ENCODE measurements at regions not wholly inside any gene's neighbourhood (a gene's known extent, or its start where the extent isn't known, plus 50 kb on each side); places are given as distances from the start of the nearest gene placed in this dataset.
"Not testable (repeated sequence)": the region's sequence is repeated elsewhere in the genome, so short reads cannot be mapped to it uniquely, and the experiment has no call there.

DNA sequence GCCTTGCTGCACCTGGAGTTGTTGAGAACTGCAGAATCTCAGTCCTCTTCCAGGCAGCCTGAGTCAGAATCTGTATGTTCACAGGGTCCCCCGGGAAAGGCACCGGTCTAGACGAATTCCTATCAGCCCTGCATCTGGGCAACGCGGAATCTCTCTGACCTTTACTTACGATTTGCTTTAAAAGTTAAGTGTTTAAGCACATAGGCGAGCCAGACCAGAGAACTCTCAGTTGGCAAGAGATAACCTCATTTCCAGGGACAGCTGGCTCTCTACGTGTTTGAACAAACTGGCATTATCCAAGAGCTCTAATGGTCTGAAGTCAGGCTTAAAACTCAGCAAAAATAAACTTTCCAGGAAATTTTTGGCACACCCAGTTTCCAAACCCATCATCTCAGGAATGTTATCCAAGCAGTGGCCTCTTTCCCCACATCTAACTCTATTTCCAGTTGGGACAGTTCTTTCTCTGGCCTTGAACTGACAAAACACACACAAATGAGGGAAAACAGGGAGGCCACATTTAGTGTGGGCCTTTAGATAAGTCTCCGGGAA is 53.4 kb downstream of the HES1 start:
- no peak for DNase-seq

DNA sequence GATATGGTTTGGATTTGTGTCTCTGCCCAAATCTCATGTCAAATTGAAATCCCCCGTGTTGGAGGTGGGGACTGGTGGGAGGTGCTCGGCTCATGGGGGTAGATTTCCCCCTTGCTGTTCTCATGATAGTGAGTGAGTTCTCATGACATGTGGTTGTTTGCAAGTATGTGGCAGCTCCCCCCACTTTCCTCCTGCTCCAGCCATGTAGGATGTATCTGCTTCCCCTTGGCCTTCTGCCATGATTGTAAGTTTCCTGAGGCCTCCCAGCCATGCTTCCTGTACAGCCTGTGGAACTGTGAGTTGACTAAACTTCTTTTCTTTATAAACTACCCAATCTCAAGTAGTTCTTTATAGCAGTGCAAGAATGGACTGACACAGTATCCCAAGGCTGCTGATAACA is 55.9 kb downstream of the HES1 start:
- not testable (repeated sequence) for DNase-seq

DNA sequence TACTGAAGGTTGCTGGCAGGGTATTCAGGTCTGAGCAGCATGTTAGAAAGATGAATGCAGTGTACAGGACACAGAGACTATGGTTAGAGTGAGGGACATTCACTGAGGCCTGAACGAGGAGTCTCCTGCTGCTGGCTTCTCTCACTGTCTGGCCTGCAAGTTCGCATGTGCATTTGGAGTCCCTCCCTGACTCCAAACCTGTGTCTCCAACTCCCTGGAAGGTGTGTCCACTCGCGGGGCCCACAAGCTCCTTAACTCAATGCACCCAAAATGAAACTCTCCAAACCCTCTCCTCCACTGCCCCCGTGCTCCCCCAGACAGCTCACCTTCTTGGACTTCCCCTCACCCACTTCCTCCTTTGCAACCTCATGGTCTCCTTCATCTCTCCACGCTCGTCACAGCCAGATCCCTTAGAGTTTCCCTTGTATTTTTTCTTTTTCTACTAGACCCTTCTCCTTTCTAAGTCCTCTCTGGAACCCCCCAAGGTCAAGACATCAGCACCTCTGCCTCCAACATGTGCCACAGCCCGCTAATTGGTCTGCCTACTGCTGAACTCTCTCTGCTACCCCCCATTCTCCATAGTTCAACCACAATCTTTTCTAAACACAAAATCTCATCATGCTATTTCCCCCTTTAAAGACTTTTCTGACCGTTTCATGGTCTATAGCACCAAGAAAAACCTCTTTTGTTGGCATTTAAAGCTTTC is 58.3 kb downstream of the HES1 start:
- DNase-seq = no peak

DNA sequence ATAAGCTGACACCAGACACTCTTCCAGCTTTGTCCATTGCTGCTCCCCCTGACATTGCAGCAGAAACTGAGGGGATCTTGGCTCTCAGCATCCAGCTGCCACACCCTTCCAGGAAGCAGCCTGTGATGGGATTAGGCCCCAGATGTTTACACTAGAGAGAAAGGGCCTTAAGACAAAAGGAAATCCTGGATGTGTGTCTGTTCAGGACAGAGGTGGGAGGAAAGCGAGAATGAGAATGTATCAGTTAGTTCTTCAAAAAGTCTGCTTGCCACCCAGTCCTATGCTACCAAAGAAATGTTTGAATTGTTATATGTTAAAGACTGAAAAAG is 58.8 kb downstream of the HES1 start:
- no peak for DNase-seq

DNA sequence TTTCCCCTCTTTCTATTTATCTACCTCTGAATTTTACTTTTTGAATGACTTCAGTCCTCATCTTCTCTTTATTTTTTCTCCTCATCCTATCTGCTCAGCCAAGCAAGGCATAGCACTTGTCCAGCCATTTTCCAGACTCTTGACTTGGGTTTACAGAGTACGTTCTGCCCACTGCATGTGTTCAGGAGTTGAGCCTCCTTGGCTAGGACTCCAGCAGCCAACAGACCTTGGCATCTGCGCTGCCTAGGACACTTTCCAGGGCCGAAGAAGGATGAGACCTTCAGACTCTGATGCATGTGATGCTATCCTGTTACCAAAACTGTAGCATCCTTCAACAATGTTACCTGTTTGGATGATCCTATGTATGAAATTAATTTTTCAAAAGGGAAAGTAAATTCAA is 59.7 kb downstream of the HES1 start:
- DNase-seq = no peak

DNA sequence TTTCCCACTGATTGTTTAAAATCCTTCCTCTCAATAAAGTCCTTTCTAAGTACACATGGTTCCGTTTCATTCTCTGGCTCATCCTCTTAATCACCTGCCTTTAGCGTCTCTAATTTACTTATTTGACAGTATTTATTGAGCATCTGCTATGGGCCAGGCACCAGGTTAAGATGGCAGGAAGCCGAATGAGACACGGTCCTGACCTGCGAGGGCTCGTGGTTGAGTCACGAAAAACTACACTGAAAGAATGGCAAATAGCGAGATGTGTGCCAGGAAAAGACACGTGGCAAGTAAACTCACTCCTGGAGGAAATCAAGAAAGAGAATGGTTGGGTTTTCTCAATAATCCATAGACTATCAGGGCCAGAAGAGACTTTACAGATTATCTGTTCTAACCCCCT is 60.9 kb downstream of the HES1 start:
- DNase-seq = no peak

DNA sequence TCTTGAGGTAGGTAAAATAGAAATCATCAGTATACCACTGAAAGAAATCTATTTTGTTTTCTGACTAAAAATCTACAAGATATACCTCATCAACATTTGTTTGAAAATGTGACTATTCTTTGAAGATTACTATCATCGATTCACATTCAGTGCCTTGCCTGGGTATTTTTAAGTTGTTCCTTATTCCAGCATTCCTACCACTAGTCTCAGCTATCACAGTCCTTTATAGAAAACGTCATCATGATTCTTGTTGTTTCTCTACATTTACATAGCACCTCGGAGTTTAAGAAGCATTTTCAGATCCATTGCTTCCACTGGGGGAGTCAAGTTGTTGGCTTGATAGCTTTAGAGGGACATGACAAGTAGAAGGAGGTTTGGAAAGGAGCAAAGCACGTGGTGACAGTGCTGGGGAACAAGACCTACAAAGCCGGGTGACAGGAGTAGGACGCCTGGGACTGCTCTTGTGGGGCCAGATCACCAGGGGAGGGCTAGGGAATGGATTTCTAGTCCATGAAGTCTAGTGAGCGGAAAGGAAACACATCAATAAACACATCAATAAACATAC is 61.5 kb downstream of the HES1 start:
- no peak for DNase-seq

DNA sequence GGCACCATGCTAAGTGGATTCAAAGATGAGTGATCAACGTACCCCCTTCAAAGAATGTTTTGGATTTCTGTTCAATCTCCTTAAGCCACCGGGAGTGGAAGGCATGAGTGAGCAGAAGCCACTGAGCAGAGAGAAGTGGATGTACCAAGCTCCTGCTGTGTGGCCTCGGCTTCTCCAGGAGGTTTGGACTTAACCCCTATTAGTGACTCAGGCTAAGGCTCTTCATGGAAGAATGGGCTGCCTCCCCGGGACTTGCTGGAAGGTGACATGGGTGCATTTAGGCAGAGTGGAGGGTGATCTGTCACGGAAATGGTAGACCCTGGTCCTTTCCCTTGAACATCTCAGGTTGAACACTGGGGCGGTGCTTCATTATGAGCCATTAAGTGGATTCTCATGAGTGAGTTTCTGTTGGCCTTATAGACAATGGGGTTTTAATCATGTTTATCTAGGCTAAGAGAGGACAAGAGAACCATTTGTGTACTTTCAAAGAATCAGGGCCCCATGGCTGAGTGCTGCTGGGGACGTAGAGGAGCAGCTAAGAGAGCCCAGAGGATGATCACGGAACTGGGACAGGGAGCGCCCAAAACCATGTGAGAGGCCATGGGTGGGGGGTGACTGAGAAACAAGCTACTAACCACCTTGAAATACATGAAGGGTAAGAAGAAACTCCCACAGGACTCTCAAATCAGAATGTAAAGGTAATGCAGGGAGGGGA is 62.2 kb downstream of the HES1 start:
- no peak for DNase-seq

DNA sequence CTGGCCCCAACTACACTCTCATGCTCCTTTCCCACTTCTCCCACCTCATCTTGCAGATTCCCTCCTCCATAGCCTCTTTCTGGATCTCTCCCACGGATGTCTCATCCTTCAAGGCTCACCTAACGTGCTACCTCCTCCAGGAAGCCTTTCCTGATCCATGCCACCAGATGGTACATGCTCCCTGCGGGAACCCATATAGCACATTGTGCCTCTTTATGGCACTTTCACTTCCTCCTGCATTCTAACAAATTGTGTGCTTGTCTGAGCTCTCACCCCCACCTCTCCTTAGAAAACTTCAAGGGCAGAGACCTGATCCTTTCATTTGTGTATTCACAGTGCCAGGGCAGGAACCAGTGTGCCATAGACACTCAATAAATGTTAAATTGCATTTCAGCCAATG is 63.0 kb downstream of the HES1 start:
- peak in 1 of 2 donors; percentile 15 for DNase-seq

DNA sequence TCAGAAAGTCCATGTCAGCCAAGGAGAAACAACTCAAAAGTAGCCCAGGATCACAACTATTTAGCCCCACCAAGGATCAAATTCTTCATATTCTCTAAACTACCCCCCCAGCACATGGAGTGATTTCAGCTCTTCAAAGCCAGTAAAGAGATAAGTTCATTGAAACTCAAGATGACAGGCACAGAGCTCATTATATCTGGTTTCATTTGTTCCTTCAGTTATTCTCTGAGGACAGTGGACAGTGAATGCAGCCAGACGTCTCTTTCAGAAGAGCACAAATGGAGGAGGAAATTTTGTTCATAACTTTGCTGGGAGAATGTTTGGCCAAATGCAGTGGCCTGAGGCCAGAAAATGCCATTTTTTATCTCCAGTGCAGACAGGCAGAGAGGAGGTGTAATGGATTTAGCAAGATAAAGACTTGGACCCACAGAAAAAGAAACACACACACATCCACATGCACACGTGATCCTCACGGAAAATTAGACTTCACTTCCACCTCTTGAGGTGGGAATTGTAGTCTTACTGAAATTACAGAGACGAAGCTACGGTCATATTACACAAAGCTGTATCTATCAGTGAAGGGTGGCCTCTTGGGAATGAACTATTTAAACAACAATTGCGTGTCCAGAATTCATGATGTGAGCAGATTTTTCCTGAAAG is 64.6 kb downstream of the HES1 start:
- no peak for DNase-seq

DNA sequence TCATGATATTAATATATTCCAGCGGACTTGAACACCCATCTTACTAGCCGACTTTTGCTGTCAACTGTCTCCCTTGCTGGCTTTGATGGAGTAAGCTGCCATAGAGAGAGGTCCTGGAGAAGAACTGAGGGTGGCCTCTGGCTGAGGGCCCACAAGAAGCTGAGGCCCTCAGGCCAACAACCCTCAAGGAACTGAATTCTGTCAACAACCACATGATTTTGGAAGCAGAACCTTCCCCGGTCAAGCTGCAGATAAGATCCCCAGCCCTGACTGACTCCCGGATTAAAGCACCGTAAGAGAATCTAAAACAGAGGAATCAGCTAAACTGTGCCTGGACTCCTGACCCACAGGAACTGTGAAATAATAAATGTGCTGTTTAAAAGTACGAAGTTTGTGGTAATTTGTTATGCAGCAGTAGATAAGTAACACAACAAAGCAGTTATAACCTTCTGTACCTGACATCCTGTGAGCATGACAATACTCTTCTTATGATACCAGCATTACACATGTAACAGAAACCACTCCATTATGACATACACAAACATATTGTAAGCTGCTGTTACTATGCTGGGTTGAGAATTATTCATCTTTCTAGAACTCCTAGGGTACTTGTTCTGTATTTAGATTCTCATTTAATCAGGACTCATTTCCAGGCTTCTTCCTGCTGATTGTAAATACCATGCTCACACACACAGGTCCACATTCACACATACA is 66.2 kb downstream of the HES1 start:
- DNase-seq = no peak

DNA sequence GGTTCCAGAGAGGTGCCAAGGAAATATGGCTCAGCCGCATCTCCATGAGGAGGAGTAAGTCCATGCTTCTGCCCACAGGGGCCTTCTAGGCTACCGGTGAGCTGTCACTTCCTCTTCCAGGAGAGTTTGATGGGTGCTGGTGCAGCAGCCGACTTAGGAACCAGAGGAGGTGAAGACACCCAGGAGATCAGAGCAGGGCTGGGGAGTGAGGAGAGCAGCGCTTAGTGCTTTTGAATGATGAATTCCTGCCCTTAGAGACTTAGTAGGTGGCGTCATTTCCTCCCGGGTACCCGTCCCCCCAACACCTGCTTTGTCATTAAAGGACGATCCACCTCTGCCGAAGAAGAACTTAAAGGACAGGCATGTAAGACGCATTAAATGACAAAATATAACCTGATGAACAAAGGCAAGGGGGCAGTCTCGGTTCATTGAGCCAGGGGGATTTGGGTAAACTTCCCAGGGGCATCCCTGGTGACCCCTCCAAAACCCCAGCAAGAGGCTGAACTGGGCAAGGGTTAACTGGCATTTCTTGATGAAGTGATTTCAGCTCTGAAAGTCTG is 67.6 kb downstream of the HES1 start:
- DNase-seq = no peak

DNA sequence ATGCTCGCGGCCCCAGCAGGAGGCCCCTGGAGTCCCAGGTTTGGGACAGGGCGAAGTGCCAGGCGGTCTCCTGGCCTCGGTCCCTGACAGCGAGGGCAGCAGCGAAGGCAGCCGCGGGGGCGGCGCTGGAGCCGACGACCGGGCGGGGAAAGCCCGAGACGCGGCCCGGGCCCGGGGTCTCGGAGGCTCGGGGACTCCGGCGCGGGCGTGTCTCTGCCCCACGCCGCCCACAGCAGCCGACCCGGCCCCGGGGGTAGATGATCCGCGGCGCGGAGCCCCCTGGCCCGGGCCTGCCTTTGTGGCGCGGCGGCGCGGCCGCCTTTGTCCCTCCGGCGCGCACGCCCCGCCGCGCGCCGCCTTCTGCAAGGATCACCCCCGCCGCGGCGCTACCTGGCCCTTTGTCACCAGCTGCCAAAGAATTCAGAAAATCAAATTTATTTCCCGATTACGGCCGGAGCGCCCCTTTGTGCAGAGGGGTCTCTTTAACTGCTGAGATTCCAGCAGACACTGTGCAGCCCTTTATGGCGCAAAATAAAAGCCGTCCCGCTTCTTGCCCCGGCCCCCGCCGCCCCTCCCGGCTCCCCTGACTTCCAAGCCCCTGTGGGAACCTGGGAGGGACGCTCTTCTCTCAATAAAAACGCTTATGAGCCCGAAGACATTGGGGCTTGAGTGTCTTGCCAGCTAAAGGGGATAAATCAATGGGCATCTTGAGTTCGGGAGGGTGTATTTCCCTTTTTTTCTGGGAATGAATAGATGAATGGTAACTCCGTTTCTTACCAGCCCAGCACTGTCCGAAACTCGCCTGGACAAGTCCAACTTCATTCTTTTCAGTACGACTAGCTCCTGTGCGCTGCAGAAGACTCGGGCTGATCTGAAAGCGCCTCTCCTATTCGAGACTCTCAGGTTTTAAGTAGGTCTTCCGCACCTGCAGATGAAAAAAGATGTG is 68.4 kb downstream of the HES1 start:
- no peak for DNase-seq

DNA sequence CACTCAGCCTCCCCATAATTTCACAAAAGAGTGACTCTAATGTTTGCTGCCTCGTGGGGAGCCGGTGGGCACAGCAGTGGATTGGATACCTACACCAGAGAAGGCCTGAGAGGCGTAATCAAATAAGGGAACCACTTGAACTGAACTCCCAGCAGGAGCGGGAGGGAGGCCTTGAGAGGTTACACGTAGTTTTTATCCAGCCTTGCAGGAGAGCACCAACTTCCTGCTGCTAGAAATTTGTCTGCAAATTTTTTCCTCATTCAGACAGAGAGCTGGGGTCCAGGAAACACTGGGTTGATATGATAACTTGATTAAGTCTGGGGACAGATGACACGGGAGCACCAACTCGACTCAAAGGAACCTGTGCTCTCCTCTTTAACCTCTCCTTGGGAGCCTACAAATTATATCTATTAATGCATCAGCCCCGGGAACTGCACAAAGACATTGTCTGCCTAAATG is 69.8 kb downstream of the HES1 start:
- DNase-seq = peak; percentile 46 to 55

DNA sequence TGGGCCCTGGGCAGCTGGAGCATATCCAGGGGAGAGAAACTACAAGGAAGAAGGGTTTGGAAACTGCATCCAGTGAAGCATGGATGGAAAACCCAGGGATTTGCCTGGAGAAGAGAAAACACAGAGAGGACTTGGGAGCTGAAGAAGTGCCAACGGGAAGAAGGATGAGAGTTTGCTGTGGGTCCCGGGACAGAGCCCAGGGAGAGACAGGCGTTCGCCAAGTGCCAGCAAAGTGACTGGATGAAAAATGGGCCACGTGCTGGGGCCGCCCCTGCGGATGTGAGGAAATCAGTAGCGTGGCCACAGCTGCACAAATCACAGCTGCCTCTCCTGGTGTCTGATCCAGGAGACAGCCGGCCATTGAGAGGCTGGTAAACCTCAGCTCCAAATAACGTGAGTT is 70.4 kb downstream of the HES1 start:
- DNase-seq = peak; percentile 16 to 23

DNA sequence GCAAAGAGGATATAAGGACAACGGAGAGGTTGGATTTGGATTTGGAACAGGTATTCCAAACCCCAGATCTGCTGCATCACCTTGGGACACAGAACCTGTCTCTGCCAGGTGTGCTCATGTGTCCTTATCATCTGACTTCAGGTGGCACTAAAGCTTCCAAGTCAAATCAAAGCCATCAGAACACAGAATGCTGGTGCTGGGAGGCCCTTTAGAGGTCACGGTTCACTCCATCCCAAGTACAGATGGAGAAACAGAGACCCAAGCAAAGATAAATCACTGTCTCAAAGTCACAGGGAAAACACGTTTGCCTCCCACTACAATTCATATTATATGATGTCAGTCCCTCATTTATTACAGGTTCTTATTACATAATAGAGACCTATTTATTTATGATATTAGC is 72.8 kb downstream of the HES1 start:
- DNase-seq = no peak

DNA sequence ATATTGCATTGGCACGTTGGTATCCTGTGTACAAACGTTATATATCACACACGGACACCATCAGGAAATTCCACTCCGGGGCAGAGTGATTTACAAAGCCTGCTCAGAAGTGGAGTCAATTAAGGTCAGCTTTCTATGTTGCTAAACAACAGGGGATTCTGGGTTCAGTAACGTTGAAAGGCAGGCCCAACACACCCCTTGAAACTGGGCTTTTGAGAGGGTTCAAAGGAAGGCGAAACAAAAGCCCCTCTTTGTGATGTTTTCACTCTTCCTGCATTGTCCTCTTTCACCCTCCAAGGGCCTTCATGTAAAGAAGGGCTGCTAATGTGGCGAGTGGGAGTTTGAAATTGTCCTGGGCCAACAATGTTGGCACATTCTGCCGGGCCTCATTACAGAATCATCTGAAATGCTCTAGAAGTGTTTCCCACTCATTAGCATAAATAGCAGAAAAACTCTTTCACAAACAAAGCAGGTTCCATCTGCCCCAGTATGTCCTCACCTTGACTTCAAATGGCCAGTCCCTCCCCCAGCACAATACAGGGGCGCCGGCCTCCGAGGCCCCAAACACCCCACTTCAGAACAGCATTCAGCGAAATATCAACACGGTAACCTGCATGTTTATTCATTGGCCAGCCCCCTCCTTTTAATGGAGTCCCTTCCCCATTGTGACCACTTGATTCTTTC is 76.4 kb downstream of the HES1 start:
- no peak for DNase-seq

DNA sequence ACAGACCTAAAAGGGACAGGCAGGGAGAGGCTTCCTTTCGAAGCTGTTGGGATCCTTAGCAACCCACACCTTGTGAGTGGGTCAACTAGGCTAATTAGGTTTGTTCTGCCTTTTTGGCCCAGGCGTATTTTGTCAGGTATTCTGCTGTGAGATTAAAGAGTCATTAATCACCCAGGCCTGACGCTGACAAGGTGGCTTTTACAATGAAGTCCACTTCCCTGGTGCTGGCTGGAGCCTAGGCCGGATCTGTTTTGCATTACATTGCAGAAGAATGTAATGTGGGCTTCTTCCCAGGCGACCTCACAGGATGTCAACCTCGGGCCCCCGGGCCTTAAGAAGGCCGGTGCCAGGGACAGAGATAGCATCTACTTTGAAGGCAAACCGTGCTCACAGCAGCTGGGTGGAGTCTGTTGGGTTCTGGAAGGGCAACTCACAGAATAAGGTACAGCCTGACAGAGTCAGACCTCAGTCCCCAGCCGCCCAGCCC is 76.9 kb downstream of the HES1 start:
- DNase-seq = no peak

DNA sequence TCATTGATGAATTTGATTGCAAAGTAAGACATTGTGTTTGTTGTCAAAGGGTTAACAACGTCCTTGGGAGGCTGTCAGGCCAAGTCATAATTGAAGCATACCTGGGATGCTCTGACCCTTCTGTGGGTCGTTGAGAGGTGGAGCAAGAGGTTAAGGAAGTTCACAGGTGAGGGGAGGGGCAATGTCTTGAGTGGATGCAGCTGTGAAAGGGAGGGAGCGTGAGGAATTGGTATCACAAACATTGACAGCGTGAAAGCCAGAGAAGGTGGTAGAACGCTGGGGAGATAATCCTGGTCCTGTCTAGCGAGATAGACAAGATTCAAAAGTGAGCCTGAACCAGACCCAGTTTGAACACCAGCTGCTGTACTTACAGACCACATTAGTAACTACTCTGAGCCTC is 79.4 kb downstream of the HES1 start:
- no peak for DNase-seq
